Psoas muscle (tissue), 7 donors: ENCODE measurements at regions not wholly inside any gene's neighbourhood (a gene's known extent, or its start where the extent isn't known, plus 50 kb on each side); places are given as distances from the start of the nearest gene placed in this dataset.

Experiments used
- ATAC-seq, 4 donors: fragments of 200-7000 bp; cut with Tn5 transposase; one replicate each; pipeline ENCODE4 v1.9.1; 2020; ENCODE audit warnings: moderate library complexity in 3 of 4, mild to moderate bottlenecking in 2 of 4
- DNase-seq, 2 donors: peaks; one replicate each; pipeline ENCODE4 v3.0.0-alpha.2; 2020
- H3K27ac ChIP-seq: fragments of 200-600 bp; one replicate; pipeline ENCODE4 v1.8.0; 2022
- H3K27me3 ChIP-seq, 3 donors: fragments of 200-600 bp in 1 of 3; one replicate each; pipeline versions ENCODE4 v1.6.1 to v1.8.0; 2013 to 2022; ENCODE audit warnings: low read length in 2 of 3, mild to moderate bottlenecking in 2 of 3, moderate library complexity in 1 of 3; ENCODE audit not compliant: insufficient read depth in 3 of 3
- H3K36me3 ChIP-seq, 2 donors: fragments of 200-600 bp in 1 of 2; one replicate each; pipeline versions ENCODE4 v1.6.1 to v1.8.0; 2013 to 2022; ENCODE audit warnings: low read depth in 1 of 2, mild to moderate bottlenecking in 1 of 2, moderate library complexity in 1 of 2; ENCODE audit not compliant: insufficient read depth in 1 of 2
- H3K4me1 ChIP-seq: fragments of 200-600 bp; one replicate; pipeline ENCODE4 v1.8.0; 2022
- H3K4me3 ChIP-seq: fragments of 200-600 bp; one replicate; pipeline ENCODE4 v1.8.0; 2022; ENCODE audit warnings: mild to moderate bottlenecking
- H3K9me3 ChIP-seq: fragments of 200-600 bp; one replicate; pipeline ENCODE4 v1.8.0; 2022
- WGBS, 3 donors: extraction: QIAGEN DNeasy Blood & Tissue Kit; methylation state at CpG; one replicate each; pipeline versions ENCODE4 v1.1.6 to v1.1.7; 2013; 5-methylcytosine and 5-hydroxymethylcytosine counted together
- intact Hi-C, 2 donors: fragments of 100-400 bp; cut with DNase I; formaldehyde crosslinking; loops; one replicate each; pipeline versions ENCODE4 v1.11.0 to v1.14.2; 2022
- TF ChIP-seq, protein P1 (sequence below): fragments of 200-600 bp; IDR thresholded peaks from one replicate; pipeline ENCODE4 v1.8.0; 2022; ENCODE audit warnings: antibody characterized with exemption
- donor health status: healthy with polysubstance abuse.
- donor health status: DM: no; HTN: no; CAD: no; lungs with moderate emphysema.
- donor health status: Bipolar disorder and iron deficiency.
- donor health status: healthy.
- donor health status: DM: yes; HTN: yes; CAD: no.
- donor health status: DM: no; HTN: no; CAD: no.
- donor health status: DM: yes; HTN: yes; CAD: no.

DNA sequence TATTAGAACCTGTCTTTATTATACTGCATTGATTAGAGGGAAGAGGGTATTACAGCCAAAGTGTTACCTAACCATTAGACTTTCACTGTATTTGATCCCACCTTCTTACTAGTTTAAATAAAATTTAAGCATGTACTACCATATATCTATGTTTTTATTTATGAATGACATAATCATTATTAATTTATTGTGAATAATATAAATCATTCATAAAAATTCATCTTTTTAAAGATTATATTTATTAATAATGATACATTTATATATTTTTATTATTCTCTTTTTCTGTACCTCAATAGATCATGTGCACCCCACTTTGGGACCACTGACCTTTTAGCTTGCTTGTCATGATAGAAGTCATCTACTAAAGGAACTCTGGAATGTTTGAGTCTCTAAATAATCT lies 223.5 kb upstream of the MARCKS start:
- peaks cover 32% of the 10 kb centered on the region for H3K4me1 ChIP-seq
- peak overlapping the region; percentile 91 for H3K27ac ChIP-seq
- no peak for DNase-seq
- intact Hi-C loops, result loop anchor here (5.0 to 10.0 kb wide), 2 partner anchors 101 to 224 kb away; partner anchors contain the start of gene MARCKS (in 1 of the 2)
- TF ChIP-seq, protein P1, sequence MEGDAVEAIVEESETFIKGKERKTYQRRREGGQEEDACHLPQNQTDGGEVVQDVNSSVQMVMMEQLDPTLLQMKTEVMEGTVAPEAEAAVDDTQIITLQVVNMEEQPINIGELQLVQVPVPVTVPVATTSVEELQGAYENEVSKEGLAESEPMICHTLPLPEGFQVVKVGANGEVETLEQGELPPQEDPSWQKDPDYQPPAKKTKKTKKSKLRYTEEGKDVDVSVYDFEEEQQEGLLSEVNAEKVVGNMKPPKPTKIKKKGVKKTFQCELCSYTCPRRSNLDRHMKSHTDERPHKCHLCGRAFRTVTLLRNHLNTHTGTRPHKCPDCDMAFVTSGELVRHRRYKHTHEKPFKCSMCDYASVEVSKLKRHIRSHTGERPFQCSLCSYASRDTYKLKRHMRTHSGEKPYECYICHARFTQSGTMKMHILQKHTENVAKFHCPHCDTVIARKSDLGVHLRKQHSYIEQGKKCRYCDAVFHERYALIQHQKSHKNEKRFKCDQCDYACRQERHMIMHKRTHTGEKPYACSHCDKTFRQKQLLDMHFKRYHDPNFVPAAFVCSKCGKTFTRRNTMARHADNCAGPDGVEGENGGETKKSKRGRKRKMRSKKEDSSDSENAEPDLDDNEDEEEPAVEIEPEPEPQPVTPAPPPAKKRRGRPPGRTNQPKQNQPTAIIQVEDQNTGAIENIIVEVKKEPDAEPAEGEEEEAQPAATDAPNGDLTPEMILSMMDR, result no peak
- no peak overlapping the region for H3K4me3 ChIP-seq
- H3K9me3 ChIP-seq, result no peaks in the 10 kb centered on the region
- no peaks in the 10 kb centered on the region for H3K27me3 ChIP-seq
- no peak for ATAC-seq
- no peaks in the 10 kb centered on the region for H3K36me3 ChIP-seq

DNA sequence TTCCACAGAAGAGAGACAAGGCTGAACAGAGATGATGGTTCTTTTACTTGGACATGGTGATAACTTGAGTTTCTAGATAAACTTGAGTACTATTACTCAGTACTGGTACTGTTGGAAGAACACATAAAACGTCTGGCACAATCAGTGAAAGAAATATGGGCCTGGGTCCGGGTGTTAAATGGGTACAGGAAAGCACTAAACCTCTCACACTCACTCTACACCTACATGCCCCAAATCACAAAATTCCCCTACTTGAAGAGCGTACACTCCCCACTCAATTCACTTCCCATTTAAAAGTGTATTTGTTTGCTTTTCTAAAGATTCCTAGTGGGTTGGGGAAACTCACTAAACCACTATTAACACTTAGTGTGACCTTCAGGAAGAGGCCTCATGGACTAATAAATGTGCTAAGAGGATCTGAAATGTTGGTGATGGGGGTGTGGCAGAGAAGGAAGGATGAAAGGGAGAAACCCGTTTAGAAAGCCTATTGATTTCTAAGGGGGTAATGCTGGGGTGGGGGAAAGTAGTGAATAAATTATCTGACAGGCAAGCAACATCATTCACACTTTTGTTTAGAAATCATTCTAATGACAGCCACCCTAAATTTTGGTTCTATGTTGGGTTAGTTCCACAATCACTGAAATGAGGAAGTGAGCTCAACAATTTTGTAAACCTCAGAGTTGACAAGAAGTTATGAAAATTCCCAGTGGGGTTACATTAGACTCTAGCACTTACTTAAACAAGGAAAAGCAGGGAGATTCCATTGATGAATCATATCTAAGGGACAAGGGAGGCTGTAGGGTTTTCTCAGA lies 222.6 kb upstream of the MARCKS start:
- Histone ChIP-seq H3K27ac (peak overlapping the region; percentile 91), H3K27me3 (no peaks in the 10 kb centered on the region), H3K4me1 (peaks cover 32% of the 10 kb centered on the region), H3K36me3 (no peaks in the 10 kb centered on the region), H3K9me3 (no peaks in the 10 kb centered on the region), H3K4me3 (no peak overlapping the region)
- whole genome bisulfite sequencing, 3 donors, result 81 to 85% (median 82%) methylated on average over 4 of the region's 4 CpGs
- intact Hi-C loops, result loop anchor here (5.0 to 10.0 kb wide), 2 partner anchors 100 to 223 kb away; partner anchors contain the start of gene MARCKS (in 1 of the 2)
- TF ChIP-seq, protein P1, result no peak
- DNase-seq (no peak), ATAC-seq (no peak)

DNA sequence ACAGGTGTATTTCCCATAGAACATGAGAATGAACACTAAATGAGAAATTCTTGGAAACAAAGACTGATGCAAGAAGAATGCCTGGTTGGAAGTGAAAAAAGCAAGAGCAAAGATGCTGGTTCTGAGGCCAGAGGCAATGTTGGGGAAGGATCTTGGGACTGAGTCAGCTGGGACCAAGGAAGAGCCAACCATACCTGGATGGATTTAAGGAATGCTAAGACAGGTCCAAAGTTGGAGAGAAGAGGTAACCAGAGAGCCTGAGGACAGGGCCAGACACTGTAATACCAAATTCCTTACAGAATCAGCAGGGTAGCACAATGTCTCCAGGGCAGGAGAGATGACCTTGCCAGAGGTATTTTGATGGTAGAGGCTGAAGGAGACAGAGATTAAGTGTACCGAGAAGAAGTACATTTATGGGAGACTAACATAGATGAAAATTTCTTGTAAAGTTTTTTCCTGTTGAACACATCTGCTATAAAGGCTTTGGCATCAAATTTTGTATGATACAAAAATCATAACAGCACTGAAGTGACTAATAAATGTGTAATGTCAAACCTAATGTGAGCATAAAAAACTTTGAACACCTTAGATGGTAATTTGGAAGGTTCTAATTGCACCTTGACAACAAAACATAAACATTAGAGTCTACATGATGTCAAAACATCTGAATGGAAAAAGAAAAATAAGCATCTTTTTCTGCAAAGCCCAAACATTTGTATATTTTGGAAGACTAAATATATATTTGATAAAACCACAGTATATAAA lies 221.7 kb upstream of the MARCKS start:
- no peaks in the 10 kb centered on the region for H3K36me3 ChIP-seq
- intact Hi-C loops, result loop anchor here in 1 of 2 donors (10.0 kb wide), 1 partner anchor 99 kb away; no protein-coding TSS in a partner anchor
- H3K27ac ChIP-seq, result peak overlapping the region; percentile 91
- no peak overlapping the region for H3K4me3 ChIP-seq
- ATAC-seq, result no peak
- WGBS, 3 donors, result 31 to 39% (median 32%) methylated on average over 1 of the region's 1 CpG
- H3K4me1 ChIP-seq, result peaks cover 24% of the 10 kb centered on the region
- no peaks in the 10 kb centered on the region for H3K27me3 ChIP-seq
- no peak for DNase-seq
- TF ChIP-seq, protein P1, result no peak
- H3K9me3 ChIP-seq, result no peaks in the 10 kb centered on the region

DNA sequence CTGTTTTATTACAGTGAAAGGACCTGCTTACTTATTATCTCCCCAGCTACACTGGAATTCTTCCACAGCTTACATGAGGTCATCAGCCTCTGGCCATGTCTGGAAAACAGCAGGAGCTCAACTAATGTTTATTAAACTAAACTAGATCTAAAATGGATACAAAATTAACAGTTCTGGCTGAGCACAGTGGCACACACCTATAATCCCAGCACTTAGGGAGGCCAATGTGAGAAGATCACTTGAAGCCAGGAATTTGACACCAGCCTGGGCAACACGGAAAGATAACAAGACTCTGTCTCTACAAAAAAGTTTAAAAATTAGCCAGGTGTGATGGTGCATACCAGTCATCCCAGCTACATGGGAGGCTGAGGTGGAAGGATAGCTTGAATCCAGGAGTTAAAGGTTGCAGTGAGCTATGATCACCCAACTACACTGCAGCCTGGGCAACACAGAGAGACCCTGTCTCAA lies 220.8 kb upstream of the MARCKS start:
- DNase-seq, result no peak
- peak overlapping the region; percentile 91 for H3K27ac ChIP-seq
- intact Hi-C loops, result loop anchor here in 1 of 2 donors (10.0 kb wide), 1 partner anchor 98 kb away; no protein-coding TSS in a partner anchor
- H3K36me3 ChIP-seq, result no peaks in the 10 kb centered on the region
- ATAC-seq, result no peak
- H3K27me3 ChIP-seq, result no peaks in the 10 kb centered on the region
- TF ChIP-seq, protein P1, result no peak
- H3K4me1 ChIP-seq, result peaks cover 24% of the 10 kb centered on the region
- WGBS, 3 donors, result 38 to 60% (median 46%) methylated on average over 1 of the region's 1 CpG
- no peaks in the 10 kb centered on the region for H3K9me3 ChIP-seq
- H3K4me3 ChIP-seq, result no peak overlapping the region
